ENCODE measurements at regions not wholly inside any gene's neighbourhood (a gene's known extent, or its start where the extent isn't known, plus 50 kb on each side); places are given as distances from the start of the nearest gene placed in this dataset.

DNA sequence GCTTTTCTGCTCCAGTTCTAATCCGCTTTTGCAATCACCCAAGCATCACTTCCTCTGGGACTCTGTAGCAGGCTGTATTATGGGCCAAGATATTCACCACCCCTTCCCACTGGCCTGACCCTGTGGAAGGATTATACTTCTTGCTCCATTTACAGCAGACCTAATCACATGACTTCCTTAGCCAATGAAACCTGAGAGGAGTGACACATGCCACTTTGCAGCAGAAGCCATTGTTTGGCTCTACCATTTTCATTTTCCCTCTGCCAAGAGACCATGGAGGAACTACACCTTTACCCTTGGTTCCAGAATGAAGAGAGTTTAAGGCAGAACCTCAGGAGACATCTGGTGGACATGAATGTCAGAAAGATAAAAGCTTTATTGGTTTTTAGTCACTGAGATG lies 134.9 kb upstream of the HSD17B12 start:
- no peaks in the 10 kb centered on the region for H3K4me1 Mint-ChIP-seq (ENCODE audit: low read depth)
- peaks cover 20% of the 10 kb centered on the region for H3K27me3 Mint-ChIP-seq (ENCODE audit: low read depth)
- no peak overlapping the region for H3K27ac Mint-ChIP-seq
- H3K9me3 Mint-ChIP-seq = no peaks in the 10 kb centered on the region
- intact Hi-C loops (cut with micrococcal nuclease) = no loop called here
- no peak for DNase-seq (ENCODE audit: low spot score)
- no peaks in the 10 kb centered on the region for H3K36me3 Mint-ChIP-seq (ENCODE audit: low read depth)
- no peak overlapping the region for H3K4me3 Mint-ChIP-seq (ENCODE audit: low read depth)

DNA sequence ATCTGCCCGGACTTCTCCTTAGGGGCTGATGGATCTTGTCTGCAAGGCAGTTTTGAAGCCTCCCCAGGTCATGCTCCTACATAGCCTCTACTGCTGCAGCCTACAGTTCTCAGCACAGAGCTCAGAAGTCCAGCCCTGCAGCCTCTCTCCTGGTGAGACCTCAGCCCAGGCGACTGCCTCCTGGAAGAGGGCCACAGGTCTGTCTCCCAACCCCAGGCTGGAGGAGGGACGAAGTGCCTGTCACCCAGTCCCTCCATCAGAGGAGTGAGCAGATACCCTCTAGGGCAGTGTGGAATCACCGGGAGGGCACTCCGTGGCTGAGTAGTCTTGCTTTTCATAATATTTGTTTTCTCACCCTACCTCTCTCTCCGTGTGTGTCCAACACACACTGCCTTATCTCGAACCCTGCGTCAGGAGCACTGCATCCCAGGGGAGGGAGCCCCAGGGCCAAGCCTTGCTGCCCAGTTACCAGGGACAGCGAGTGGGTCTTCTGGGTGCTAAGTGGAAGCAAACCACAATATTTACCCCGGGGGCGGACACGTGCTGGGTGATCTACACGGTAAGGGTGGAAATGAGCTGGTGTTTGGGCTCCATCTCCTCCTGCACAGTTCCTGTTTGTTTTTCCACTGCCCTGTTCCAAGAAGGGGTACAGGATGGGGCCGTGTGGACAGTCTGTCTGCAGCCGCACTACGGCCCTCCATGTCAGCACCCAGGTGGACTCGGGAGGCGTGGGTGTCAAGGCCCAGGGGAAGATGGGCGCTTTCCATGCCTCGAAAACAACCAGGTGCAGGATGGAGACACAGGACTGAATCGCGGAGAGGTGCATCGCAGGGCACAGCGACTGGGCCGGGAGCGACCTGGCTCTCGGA lies 133.7 kb upstream of the HSD17B12 start:
- Mint-ChIP-seq H3K4me1 (ENCODE audit: low read depth) (no peaks in the 10 kb centered on the region), H3K9me3 (no peaks in the 10 kb centered on the region), H3K4me3 (ENCODE audit: low read depth) (no peak overlapping the region), H3K36me3 (ENCODE audit: low read depth) (no peaks in the 10 kb centered on the region), H3K27me3 (ENCODE audit: low read depth) (peaks cover 27% of the 10 kb centered on the region), H3K27ac (no peak overlapping the region)
- no peak for DNase-seq (ENCODE audit: low spot score)
- intact Hi-C loops (cut with micrococcal nuclease) = no loop called here

DNA sequence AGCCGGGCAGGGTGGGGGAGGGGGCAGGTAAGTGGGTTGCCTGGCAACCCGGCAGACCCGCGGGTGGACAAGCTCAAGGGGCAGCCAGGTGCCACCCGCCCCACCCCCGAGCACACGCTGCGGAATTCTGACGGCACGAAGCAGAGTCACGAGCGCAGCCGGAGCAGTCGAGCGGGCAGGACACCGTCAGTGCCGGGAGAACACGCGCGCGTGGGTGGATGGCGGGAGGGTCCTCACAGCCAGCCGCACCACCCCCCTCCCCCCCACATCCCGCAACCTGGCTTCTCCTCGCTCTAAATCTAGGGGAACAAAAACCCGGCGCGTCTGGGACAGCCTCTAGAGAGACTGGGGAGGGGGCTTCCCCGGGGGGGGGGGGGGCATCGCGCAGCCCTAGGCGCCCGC lies 133.1 kb upstream of the HSD17B12 start:
- H3K4me1 Mint-ChIP-seq (ENCODE audit: low read depth) = no peaks in the 10 kb centered on the region
- no peak for DNase-seq (ENCODE audit: low spot score)
- no peak overlapping the region for H3K4me3 Mint-ChIP-seq (ENCODE audit: low read depth)
- intact Hi-C loops (cut with micrococcal nuclease) = no loop called here
- peaks cover 27% of the 10 kb centered on the region for H3K27me3 Mint-ChIP-seq (ENCODE audit: low read depth)
- no peaks in the 10 kb centered on the region for H3K9me3 Mint-ChIP-seq
- no peaks in the 10 kb centered on the region for H3K36me3 Mint-ChIP-seq (ENCODE audit: low read depth)
- H3K27ac Mint-ChIP-seq = no peak overlapping the region

DNA sequence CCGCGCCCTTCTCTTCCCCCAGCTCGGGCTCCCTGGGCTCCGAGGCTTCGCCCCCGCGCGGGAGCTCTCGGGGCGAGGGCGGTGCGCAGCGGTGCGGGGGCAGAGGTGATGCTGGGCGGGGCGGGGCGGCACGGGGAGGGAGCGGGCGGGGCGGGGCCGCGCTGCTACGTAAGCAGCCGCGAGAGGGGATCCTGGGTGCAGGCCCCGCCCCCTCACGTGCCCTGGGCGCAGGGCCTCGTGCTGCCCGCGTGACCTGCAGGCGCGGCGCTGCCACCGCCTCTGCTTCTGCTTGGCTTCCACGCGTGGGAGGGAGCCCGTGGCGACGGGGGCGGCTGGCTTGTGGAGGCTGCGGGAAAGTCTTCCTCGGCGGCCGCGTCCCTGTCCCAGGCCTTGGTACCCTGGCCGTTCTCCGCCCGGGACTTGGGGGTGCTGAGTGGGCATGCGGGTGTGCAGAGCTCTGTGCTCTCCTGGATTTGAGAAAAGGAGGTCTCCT lies 132.6 kb upstream of the HSD17B12 start:
- intact Hi-C loops (cut with micrococcal nuclease) = no loop called here
- no peaks in the 10 kb centered on the region for H3K36me3 Mint-ChIP-seq (ENCODE audit: low read depth)
- H3K9me3 Mint-ChIP-seq = no peaks in the 10 kb centered on the region
- H3K27me3 Mint-ChIP-seq (ENCODE audit: low read depth) = peaks cover 30% of the 10 kb centered on the region
- DNase-seq (ENCODE audit: low spot score) = no peak
- H3K4me3 Mint-ChIP-seq (ENCODE audit: low read depth) = no peak overlapping the region
- H3K4me1 Mint-ChIP-seq (ENCODE audit: low read depth) = no peaks in the 10 kb centered on the region
- H3K27ac Mint-ChIP-seq = no peak overlapping the region

DNA sequence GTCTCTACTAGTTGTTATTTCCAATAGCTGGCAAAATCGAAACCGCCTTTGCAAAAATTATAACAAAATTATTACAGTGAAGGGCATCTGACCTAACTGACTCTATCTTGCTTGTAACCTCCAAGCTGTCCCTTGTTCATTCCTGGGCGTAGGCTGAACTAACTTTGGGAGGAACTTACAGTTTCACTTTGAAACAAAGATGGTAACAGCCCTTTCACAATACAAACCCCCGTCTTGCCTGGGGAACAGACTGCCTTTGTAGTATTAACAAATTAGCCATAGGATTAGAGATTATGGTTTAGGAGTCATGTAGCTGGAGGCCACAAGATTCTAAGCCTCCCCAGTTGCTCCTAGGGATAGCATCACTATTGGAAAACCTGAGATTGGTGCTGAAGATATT lies 131.6 kb upstream of the HSD17B12 start:
- peaks cover 2% of the 10 kb centered on the region for H3K4me1 Mint-ChIP-seq (ENCODE audit: low read depth)
- no peaks in the 10 kb centered on the region for H3K36me3 Mint-ChIP-seq (ENCODE audit: low read depth)
- H3K27me3 Mint-ChIP-seq (ENCODE audit: low read depth) = peaks cover 39% of the 10 kb centered on the region
- no peak for DNase-seq (ENCODE audit: low spot score)
- no peak overlapping the region for H3K4me3 Mint-ChIP-seq (ENCODE audit: low read depth)
- no peaks in the 10 kb centered on the region for H3K9me3 Mint-ChIP-seq
- no peak overlapping the region for H3K27ac Mint-ChIP-seq
- intact Hi-C loops (cut with micrococcal nuclease) = no loop called here

DNA sequence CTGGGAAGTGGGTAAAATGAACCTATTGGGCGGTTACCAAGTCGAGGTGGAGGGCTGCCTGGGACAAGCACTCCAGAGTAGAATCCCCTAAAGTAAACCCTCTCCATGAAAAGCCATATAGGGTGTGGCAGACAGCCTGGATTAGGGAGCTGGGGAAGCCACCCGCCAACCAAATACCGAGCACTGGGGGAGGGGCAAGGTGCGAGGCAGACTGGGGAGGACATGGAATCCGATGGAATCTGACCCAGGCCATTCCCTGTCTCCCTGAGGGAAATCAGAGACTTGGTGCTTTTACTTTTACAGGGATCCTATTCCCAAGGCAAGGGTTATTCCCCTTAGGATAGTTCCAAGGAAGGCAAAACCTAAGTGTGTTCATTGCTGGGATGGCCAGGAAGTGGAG lies 130.9 kb upstream of the HSD17B12 start:
- no peaks in the 10 kb centered on the region for H3K36me3 Mint-ChIP-seq (ENCODE audit: low read depth)
- H3K27me3 Mint-ChIP-seq (ENCODE audit: low read depth) = peaks cover 46% of the 10 kb centered on the region
- intact Hi-C loops (cut with micrococcal nuclease) = no loop called here
- H3K4me3 Mint-ChIP-seq (ENCODE audit: low read depth) = no peak overlapping the region
- no peak for DNase-seq (ENCODE audit: low spot score)
- no peaks in the 10 kb centered on the region for H3K9me3 Mint-ChIP-seq
- H3K27ac Mint-ChIP-seq = no peak overlapping the region
- peaks cover 3% of the 10 kb centered on the region for H3K4me1 Mint-ChIP-seq (ENCODE audit: low read depth)

DNA sequence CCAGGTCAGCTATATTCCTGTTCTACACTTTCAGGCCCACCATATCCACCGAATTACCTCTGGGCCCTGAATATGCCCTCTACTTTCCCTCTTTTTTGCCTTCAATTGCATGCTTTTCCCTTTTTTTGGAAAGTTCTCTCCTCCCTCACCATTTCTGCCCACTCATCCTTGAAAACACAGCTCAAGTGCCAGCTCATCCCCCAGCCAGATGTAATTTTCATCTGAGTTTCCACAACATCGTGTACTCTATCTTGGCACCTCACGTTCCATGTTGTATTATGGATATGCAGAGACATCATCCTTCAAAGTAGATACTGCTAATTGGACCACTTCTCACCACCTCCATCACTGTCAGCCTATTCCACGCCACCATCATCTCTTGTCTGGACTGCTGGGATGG lies 129.8 kb upstream of the HSD17B12 start:
- intact Hi-C loops (cut with micrococcal nuclease) = no loop called here
- no peak overlapping the region for H3K27ac Mint-ChIP-seq
- no peaks in the 10 kb centered on the region for H3K9me3 Mint-ChIP-seq
- no peak for DNase-seq (ENCODE audit: low spot score)
- no peak overlapping the region for H3K4me3 Mint-ChIP-seq (ENCODE audit: low read depth)
- H3K4me1 Mint-ChIP-seq (ENCODE audit: low read depth) = peaks cover 3% of the 10 kb centered on the region
- peaks cover 51% of the 10 kb centered on the region for H3K27me3 Mint-ChIP-seq (ENCODE audit: low read depth)
- H3K36me3 Mint-ChIP-seq (ENCODE audit: low read depth) = no peaks in the 10 kb centered on the region

DNA sequence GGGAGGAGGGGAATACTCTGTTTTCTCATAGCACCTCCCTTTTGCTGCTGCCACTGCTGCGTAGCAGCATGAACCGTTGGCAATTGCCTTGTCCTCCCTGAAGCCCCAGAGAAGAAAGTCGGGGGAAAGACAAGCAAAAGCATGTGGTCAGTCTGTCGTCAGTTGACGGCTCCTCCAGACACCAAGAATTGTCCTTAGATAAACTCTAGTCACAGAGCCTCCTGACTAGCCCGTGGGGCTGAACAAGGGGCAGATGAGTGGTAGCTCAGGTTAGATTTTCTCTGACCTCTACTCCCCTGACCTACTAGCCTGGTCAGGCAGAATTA lies 126.4 kb upstream of the HSD17B12 start:
- no peaks in the 10 kb centered on the region for H3K9me3 Mint-ChIP-seq
- no peak for DNase-seq (ENCODE audit: low spot score)
- peaks cover 69% of the 10 kb centered on the region for H3K27me3 Mint-ChIP-seq (ENCODE audit: low read depth)
- H3K27ac Mint-ChIP-seq = no peak overlapping the region
- H3K4me3 Mint-ChIP-seq (ENCODE audit: low read depth) = no peak overlapping the region
- no peaks in the 10 kb centered on the region for H3K36me3 Mint-ChIP-seq (ENCODE audit: low read depth)
- intact Hi-C loops (cut with micrococcal nuclease) = no loop called here
- H3K4me1 Mint-ChIP-seq (ENCODE audit: low read depth) = peaks cover 10% of the 10 kb centered on the region

DNA sequence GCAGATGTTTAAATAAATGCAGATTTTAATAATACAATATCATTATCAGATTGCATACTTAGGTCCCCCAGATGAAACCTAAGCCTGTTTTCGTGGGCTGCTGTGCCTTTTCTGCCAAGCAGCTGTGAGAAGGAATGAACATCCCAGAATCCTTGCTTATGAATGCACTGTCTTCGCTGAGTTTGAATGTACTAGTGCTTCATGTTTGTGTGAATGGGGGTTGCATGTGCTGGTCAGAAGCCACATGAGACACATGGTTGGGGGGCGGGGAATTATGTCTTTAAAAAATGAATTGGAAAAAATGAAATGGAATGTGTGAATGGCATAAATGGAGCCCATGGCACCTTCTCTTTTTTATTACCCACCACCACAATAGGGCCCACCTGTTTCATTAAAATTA lies 125.4 kb upstream of the HSD17B12 start:
- no peak overlapping the region for H3K4me3 Mint-ChIP-seq (ENCODE audit: low read depth)
- no peak for DNase-seq (ENCODE audit: low spot score)
- no peak overlapping the region for H3K27ac Mint-ChIP-seq
- H3K36me3 Mint-ChIP-seq (ENCODE audit: low read depth) = no peaks in the 10 kb centered on the region
- intact Hi-C loops (cut with micrococcal nuclease) = no loop called here
- H3K4me1 Mint-ChIP-seq (ENCODE audit: low read depth) = peaks cover 10% of the 10 kb centered on the region
- H3K27me3 Mint-ChIP-seq (ENCODE audit: low read depth) = peaks cover 70% of the 10 kb centered on the region
- H3K9me3 Mint-ChIP-seq = no peaks in the 10 kb centered on the region

DNA sequence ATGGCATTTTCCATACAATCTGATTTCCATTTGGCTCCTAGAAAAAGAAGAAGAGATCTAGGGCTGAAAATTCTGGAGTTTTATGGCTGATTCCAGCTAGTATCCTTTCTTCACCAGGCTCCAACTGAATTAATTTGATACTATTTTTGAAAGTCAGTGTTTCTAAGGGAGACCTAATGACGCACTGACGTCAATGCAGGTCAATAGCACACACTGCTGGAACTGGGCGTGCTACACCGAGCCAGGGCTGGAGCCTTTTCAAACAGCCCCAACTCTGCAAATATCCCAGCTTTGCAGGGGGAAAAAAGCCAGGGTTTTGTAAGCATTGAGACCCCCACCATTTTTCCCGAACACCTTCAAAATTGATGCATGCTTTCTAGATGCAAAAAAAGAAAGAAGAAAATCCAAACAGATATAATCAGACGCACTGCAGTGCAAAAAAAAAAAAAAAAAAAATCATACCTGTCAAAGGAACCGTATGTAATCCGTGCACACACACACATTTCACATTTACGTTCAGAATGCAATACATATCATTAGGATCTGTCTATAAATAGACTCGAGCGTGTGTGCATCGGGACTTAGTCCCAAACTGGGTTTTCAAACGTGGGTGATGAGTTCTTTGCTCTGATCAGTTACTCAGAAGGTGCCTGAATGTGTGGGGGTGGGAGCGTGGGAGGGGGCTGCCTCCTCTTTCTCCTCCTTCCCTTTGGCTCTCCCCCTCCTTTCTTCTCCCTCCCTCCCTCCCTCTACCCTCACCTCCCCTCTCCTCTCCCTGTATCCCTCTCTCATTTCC lies 124.5 kb upstream of the HSD17B12 start:
- H3K4me1 Mint-ChIP-seq (ENCODE audit: low read depth) = peaks cover 10% of the 10 kb centered on the region

DNA sequence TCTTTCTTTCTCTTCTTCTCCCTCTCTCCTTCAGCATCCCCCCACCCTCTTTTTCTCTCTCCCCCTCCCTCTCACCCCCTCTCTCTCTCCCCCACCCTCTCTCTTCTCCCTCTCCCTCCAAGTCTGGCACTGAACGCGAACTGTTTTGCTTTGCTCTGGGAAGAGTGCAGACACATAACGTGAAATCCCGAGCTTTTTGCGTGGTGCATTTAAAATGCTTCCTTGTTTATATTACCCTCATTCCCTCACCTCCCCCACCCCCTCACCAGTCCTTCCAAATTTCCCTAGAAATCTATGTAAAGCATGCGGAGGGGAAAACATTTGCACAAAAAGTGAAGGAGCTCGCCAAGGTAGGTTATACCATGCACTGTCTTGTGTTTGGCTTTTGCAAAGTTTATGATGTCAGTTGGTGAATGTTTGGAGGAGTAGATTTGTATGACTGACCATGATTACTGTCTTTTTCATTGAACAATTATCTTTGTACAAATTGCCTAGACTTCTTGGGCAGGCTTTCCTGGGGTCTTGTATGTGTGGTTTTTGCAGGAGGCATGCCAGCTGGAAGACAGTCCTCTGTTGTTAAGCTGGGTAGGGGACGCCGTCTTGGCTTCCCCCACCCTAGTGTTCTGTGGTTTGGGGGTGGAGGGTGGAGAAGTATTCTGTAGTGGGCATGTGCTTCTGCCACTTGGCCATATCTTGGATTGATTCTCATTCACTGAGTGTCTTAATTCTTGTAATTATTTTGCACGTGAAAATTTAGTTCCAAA lies 123.7 kb upstream of the HSD17B12 start:
- Mint-ChIP-seq H3K4me3 (ENCODE audit: low read depth) (no peak overlapping the region), H3K36me3 (ENCODE audit: low read depth) (no peaks in the 10 kb centered on the region), H3K27me3 (ENCODE audit: low read depth) (peaks cover 72% of the 10 kb centered on the region), H3K27ac (no peak overlapping the region), H3K9me3 (no peaks in the 10 kb centered on the region), H3K4me1 (ENCODE audit: low read depth) (peaks cover 10% of the 10 kb centered on the region)
- no peak for DNase-seq (ENCODE audit: low spot score)
- intact Hi-C loops (cut with micrococcal nuclease) = loop anchor here (2.0 kb wide), 1 partner anchor 16 kb away; no protein-coding TSS in a partner anchor

More for the DNA sequence above, 124.5 kb upstream of the HSD17B12 start:
- Mint-ChIP-seq H3K36me3 (ENCODE audit: low read depth) (no peaks in the 10 kb centered on the region), H3K9me3 (no peaks in the 10 kb centered on the region), H3K4me3 (ENCODE audit: low read depth) (no peak overlapping the region), H3K27ac (no peak overlapping the region), H3K27me3 (ENCODE audit: low read depth) (peaks cover 74% of the 10 kb centered on the region)
- no peak for DNase-seq (ENCODE audit: low spot score)
- intact Hi-C loops (cut with micrococcal nuclease) = loop anchor here (2.0 kb wide), 1 partner anchor 17 kb away; no protein-coding TSS in a partner anchor

DNA sequence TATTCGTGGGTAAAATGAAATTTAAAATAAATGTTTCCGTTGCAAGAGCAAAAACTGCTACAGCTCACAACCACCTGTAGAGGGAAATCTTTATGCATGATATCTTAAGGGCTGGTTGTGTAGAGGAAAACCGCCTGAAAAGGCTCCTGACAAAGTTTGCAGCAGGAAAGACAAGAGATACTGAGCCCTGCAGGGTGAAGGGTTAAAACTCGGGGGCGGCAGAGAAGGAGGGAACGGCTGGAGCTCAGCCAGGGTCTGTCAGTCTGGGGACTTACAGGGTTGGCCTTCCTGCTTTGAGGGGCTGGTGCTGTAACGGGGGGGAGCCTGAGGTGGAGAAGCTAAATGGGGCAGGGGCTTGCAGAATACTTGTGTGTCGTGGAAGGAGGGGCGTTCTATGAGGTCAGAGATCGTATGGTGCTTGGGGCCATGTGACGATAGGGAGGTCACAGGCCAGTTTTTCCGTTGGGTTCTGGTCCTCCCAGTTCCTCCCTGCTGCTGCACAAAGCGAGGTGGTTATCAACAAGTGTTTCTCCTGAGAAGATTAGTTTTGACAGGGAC lies 122.9 kb upstream of the HSD17B12 start:
- Mint-ChIP-seq H3K4me1 (ENCODE audit: low read depth) (peaks cover 10% of the 10 kb centered on the region), H3K4me3 (ENCODE audit: low read depth) (no peak overlapping the region), H3K27me3 (ENCODE audit: low read depth) (peaks cover 72% of the 10 kb centered on the region), H3K9me3 (no peaks in the 10 kb centered on the region), H3K27ac (no peak overlapping the region), H3K36me3 (ENCODE audit: low read depth) (no peaks in the 10 kb centered on the region)
- intact Hi-C loops (cut with micrococcal nuclease) = loop anchor here (2.0 kb wide), 1 partner anchor 15 kb away; no protein-coding TSS in a partner anchor
- no peak for DNase-seq (ENCODE audit: low spot score)

Measured in activated T-helper 2 cell treated with anti-CD3 and anti-CD28 coated beads, Interferon-gamma antibody, Interleukin-2, Interleukin-4, amounts not matched to agents 10 μg/mL and 5 μg/mL and 100 μg/mL, durations not matched to agents 14 hours and 24 hours and 36 hours (primary cell).